Stomach (tissue), 4 donors: ENCODE measurements at regions not wholly inside any gene's neighbourhood (a gene's known extent, or its start where the extent isn't known, plus 50 kb on each side); places are given as distances from the start of the nearest gene placed in this dataset.

ENCODE experiments used
- CTCF ChIP-seq, 7 experiments: fragments of 450-650 bp in 4 of 7; fragments of 200-600 bp in 3 of 7; sonication (generic) in 3 of 7; IDR thresholded peaks; one replicate each; pipeline ENCODE4 v1.5.1; 2016 to 2019; ENCODE audit warnings: antibody characterized with exemption in 7 of 7, control low read depth in 2 of 7, mild to moderate bottlenecking in 1 of 7
- EP300 ChIP-seq: sonication (generic); formaldehyde crosslinking; IDR thresholded peaks from one replicate; pipeline ENCODE4 v1.6.1; 2017; ENCODE audit warnings: antibody characterized with exemption
- POLR2A ChIP-seq, 4 donors: fragments of 450-650 bp; IDR thresholded peaks; one replicate each; pipeline ENCODE4 v1.6.1; 2016; ENCODE audit warnings: antibody characterized with exemption in 4 of 4, control low read depth in 2 of 4, mild to moderate bottlenecking in 1 of 4, moderate library complexity in 1 of 4
- POLR2AphosphoS5 ChIP-seq, 3 donors: sonication (generic); formaldehyde crosslinking; IDR thresholded peaks; one replicate each; pipeline ENCODE4 v1.6.1; 2016; ENCODE audit warnings: antibody characterized with exemption in 3 of 3

GRCh38 chr10:53387562-53387961 lies 615.0 kb upstream of the MBL2 start:
- TF ChIP-seq EP300: no peak
- no peak for TF ChIP-seq CTCF (IDR thresholded peaks at IDR 0.05)
- no peak for TF ChIP-seq POLR2AphosphoS5 (IDR thresholded peaks at IDR 0.05)
- no peak for TF ChIP-seq POLR2A (IDR thresholded peaks at IDR 0.05)
